CD4-positive, CD25-positive, alpha-beta regulatory T cell (primary cell): ENCODE measurements at regions not wholly inside any gene's neighbourhood (a gene's known extent, or its start where the extent isn't known, plus 50 kb on each side); places are given as distances from the start of the nearest gene placed in this dataset.

Experiments used
- ATAC-seq, 2 donors: fragments of 150-1000 bp; cut with Tn5 transposase; one replicate each; pipeline ENCODE4 v1.10.0; 2021; ENCODE audit warnings: low read depth in 2 of 2, moderate number of reproducible peaks in 2 of 2, moderate library complexity in 1 of 2
- DNase-seq, 3 donors: peaks; one replicate each; pipeline versions ENCODE4 v3.0.0 to v3.0.0-alpha.2; 2012 to 2022; ENCODE audit warnings: mixed read lengths in 1 of 3
- H3K27ac ChIP-seq: one replicate; pipeline ENCODE4 v1.7.0; 2013; ENCODE audit warnings: mild to moderate bottlenecking, low read length; ENCODE audit not compliant: insufficient read depth, poor library complexity, severe bottlenecking
- H3K27me3 ChIP-seq: one replicate; pipeline ENCODE4 v1.7.0; 2013; ENCODE audit warnings: low read length; ENCODE audit not compliant: control insufficient read depth, insufficient read depth
- H3K36me3 ChIP-seq: one replicate; pipeline ENCODE4 v1.7.0; 2013; ENCODE audit warnings: mild to moderate bottlenecking, low read length, moderate library complexity; ENCODE audit not compliant: control insufficient read depth, insufficient read depth
- H3K4me1 ChIP-seq: 2 replicates; pipeline ENCODE4 v1.7.0; 2013; ENCODE audit warnings: mild to moderate bottlenecking, low read length; ENCODE audit not compliant: insufficient read depth, control insufficient read depth, poor library complexity, severe bottlenecking
- H3K4me3 ChIP-seq: one replicate; pipeline ENCODE4 v1.7.0; 2013; ENCODE audit warnings: low read depth, mild to moderate bottlenecking, low read length, moderate library complexity
- H3K9me3 ChIP-seq, 2 experiments: 1 replicate in 1 of 2; 2 replicates in 1 of 2; pipeline ENCODE4 v1.7.0; 2013; ENCODE audit warnings: low read length in 2 of 2, mild to moderate bottlenecking in 1 of 2, moderate library complexity in 1 of 2; ENCODE audit not compliant: control insufficient read depth in 2 of 2
- H3K27ac Mint-ChIP-seq, 3 donors: one replicate each; pipeline ENCODE4 v1.8.0; 2020 to 2022; ENCODE audit warnings: mild to moderate bottlenecking in 3 of 3, mixed read lengths in 3 of 3, moderate library complexity in 2 of 3
- H3K27me3 Mint-ChIP-seq: one replicate; pipeline ENCODE4 v1.8.0; 2022; ENCODE audit warnings: mild to moderate bottlenecking, mixed read lengths
- H3K36me3 Mint-ChIP-seq: one replicate; pipeline ENCODE4 v1.8.0; 2020; ENCODE audit warnings: mixed read lengths
- H3K4me1 Mint-ChIP-seq, 4 donors: one replicate each; pipeline ENCODE4 v1.8.0; 2020 to 2022; ENCODE audit warnings: mixed read lengths in 4 of 4, mild to moderate bottlenecking in 1 of 4
- H3K4me3 Mint-ChIP-seq, 4 donors: one replicate each; pipeline ENCODE4 v1.8.0; 2020 to 2022; ENCODE audit warnings: mild to moderate bottlenecking in 4 of 4, mixed read lengths in 4 of 4, moderate library complexity in 3 of 4
- H3K9me3 Mint-ChIP-seq, 7 donors: one replicate each; pipeline ENCODE4 v1.8.0; 2020 to 2022; ENCODE audit warnings: mixed read lengths in 7 of 7, mild to moderate bottlenecking in 3 of 7, moderate library complexity in 2 of 7

- no peak for DNase-seq
- Histone ChIP-seq H3K4me1 (no peaks in the 10 kb centered on the region), H3K4me3 (no peak overlapping the region), H3K27me3 (peaks cover 3% of the 10 kb centered on the region), H3K9me3 (no peaks in the 10 kb centered on the region), H3K36me3 (no peaks in the 10 kb centered on the region), H3K27ac (no peak overlapping the region)
- no peak overlapping the region for H3K4me3 Mint-ChIP-seq
- H3K27ac Mint-ChIP-seq = no peak overlapping the region
- peaks cover 13% of the 10 kb centered on the region for H3K27me3 Mint-ChIP-seq
- ATAC-seq = no peak
- no peaks in the 10 kb centered on the region for H3K36me3 Mint-ChIP-seq
- H3K4me1 Mint-ChIP-seq = peaks cover under 1 to 4% (median 2%) of the 10 kb centered on the region in 4 donors
- no peaks in the 10 kb centered on the region for H3K9me3 Mint-ChIP-seq
Measured at GRCh38 chr18:59835605-59836379, 64.0 kb upstream of the PMAIP1 start.

- H3K9me3 Mint-ChIP-seq = no peaks in the 10 kb centered on the region
- no peaks in the 10 kb centered on the region for H3K9me3 ChIP-seq
- peaks cover 3% of the 10 kb centered on the region for H3K27me3 ChIP-seq
- DNase-seq (no peak), ATAC-seq (no peak)
- peaks cover 2 to 5% (median 3%) of the 10 kb centered on the region in 4 donors for H3K4me1 Mint-ChIP-seq
- H3K27me3 Mint-ChIP-seq = peaks cover 12% of the 10 kb centered on the region
- H3K27ac Mint-ChIP-seq = no peak overlapping the region
- no peak overlapping the region for H3K4me3 ChIP-seq
- H3K4me3 Mint-ChIP-seq = no peak overlapping the region
- no peaks in the 10 kb centered on the region for H3K36me3 ChIP-seq
- H3K36me3 Mint-ChIP-seq = peaks cover 2% of the 10 kb centered on the region
- H3K4me1 ChIP-seq = no peaks in the 10 kb centered on the region
- H3K27ac ChIP-seq = no peak overlapping the region
Measured at GRCh38 chr18:59834267-59834666, 65.5 kb upstream of the PMAIP1 start.

- Histone ChIP-seq H3K4me1 (no peaks in the 10 kb centered on the region), H3K27me3 (peaks cover 3% of the 10 kb centered on the region), H3K27ac (no peak overlapping the region), H3K36me3 (no peaks in the 10 kb centered on the region), H3K9me3 (no peaks in the 10 kb centered on the region), H3K4me3 (no peak overlapping the region)
- ATAC-seq (peak in 1 of 2 donors; percentile 38), DNase-seq (no peak)
- Mint-ChIP-seq H3K4me3 (no peak overlapping the region), H3K4me1 (peaks cover 2 to 5% (median 3%) of the 10 kb centered on the region in 4 donors), H3K36me3 (peaks cover 3% of the 10 kb centered on the region), H3K27me3 (peaks cover 12% of the 10 kb centered on the region), H3K9me3 (no peaks in the 10 kb centered on the region), H3K27ac (no peak overlapping the region)
Measured at GRCh38 chr18:59833785-59834184, 66.0 kb upstream of the PMAIP1 start.

- Mint-ChIP-seq H3K4me1 (peaks cover 0 to 11% (median 7%) of the 10 kb centered on the region in 4 donors), H3K36me3 (no peaks in the 10 kb centered on the region), H3K27ac (no peak overlapping the region), H3K27me3 (peaks cover 30% of the 10 kb centered on the region), H3K4me3 (no peak overlapping the region), H3K9me3 (peaks cover 0 to 7% (median 0%) of the 10 kb centered on the region in 7 donors)
- Histone ChIP-seq H3K27ac (no peak overlapping the region), H3K9me3 (no peaks in the 10 kb centered on the region), H3K36me3 (no peaks in the 10 kb centered on the region), H3K27me3 (no peaks in the 10 kb centered on the region), H3K4me1 (peaks cover 3% of the 10 kb centered on the region), H3K4me3 (no peak overlapping the region)
- ATAC-seq (no peak), DNase-seq (peak; percentile 35 to 69 (median 46))
Measured at GRCh38 chr18:59823596-59824195, 76.1 kb upstream of the PMAIP1 start.

GRCh38 chr18:59822612-59823550 lies 76.9 kb upstream of the PMAIP1 start:
- H3K27me3 Mint-ChIP-seq = peaks cover 28% of the 10 kb centered on the region
- H3K9me3 ChIP-seq = no peaks in the 10 kb centered on the region
- H3K4me1 ChIP-seq = peaks cover 3% of the 10 kb centered on the region
- peaks cover 0 to 7% (median 0%) of the 10 kb centered on the region in 7 donors for H3K9me3 Mint-ChIP-seq
- no peak overlapping the region for H3K27ac ChIP-seq
- DNase-seq (no peak), ATAC-seq (no peak)
- H3K4me3 Mint-ChIP-seq = no peak overlapping the region
- H3K27me3 ChIP-seq = no peaks in the 10 kb centered on the region
- no peaks in the 10 kb centered on the region for H3K36me3 Mint-ChIP-seq
- H3K27ac Mint-ChIP-seq = no peak overlapping the region
- no peaks in the 10 kb centered on the region for H3K36me3 ChIP-seq
- peaks cover 0 to 18% (median 8%) of the 10 kb centered on the region in 4 donors for H3K4me1 Mint-ChIP-seq
- no peak overlapping the region for H3K4me3 ChIP-seq

- H3K36me3 ChIP-seq = no peaks in the 10 kb centered on the region
- ATAC-seq = no peak
- H3K4me3 ChIP-seq = no peak overlapping the region
- H3K4me3 Mint-ChIP-seq = no peak overlapping the region
- no peaks in the 10 kb centered on the region for H3K27me3 ChIP-seq
- DNase-seq = no peak
- no peaks in the 10 kb centered on the region for H3K9me3 ChIP-seq
- peaks cover 0 to 7% (median 0%) of the 10 kb centered on the region in 7 donors for H3K9me3 Mint-ChIP-seq
- H3K27ac Mint-ChIP-seq = no peak overlapping the region
- H3K4me1 ChIP-seq = peaks cover 3% of the 10 kb centered on the region
- peaks cover 0 to 19% (median 8%) of the 10 kb centered on the region in 4 donors for H3K4me1 Mint-ChIP-seq
- H3K27me3 Mint-ChIP-seq = peaks cover 32% of the 10 kb centered on the region
- H3K36me3 Mint-ChIP-seq = no peaks in the 10 kb centered on the region
- H3K27ac ChIP-seq = no peak overlapping the region
Measured at GRCh38 chr18:59821983-59822382, 77.8 kb upstream of the PMAIP1 start.

- Histone ChIP-seq H3K9me3 (no peaks in the 10 kb centered on the region), H3K27me3 (no peaks in the 10 kb centered on the region), H3K36me3 (no peaks in the 10 kb centered on the region), H3K4me1 (peaks cover 3% of the 10 kb centered on the region), H3K27ac (no peak overlapping the region), H3K4me3 (no peak overlapping the region)
- Mint-ChIP-seq H3K4me1 (peaks cover 0 to 19% (median 8%) of the 10 kb centered on the region in 4 donors), H3K36me3 (no peaks in the 10 kb centered on the region), H3K27ac (no peak overlapping the region), H3K9me3 (peaks cover 0 to 7% (median 0%) of the 10 kb centered on the region in 7 donors), H3K27me3 (peaks cover 37% of the 10 kb centered on the region), H3K4me3 (no peak overlapping the region)
- DNase-seq = no peak
- no peak for ATAC-seq
Measured at GRCh38 chr18:59820663-59821062, 79.1 kb upstream of the PMAIP1 start.
